Mucosa of descending colon (tissue), 3 donors: ENCODE measurements at regions not wholly inside any gene's neighbourhood (a gene's known extent, or its start where the extent isn't known, plus 50 kb on each side); places are given as distances from the start of the nearest gene placed in this dataset.

Source experiments
- ATAC-seq: fragments of 200-7000 bp; cut with Tn5 transposase; one replicate; pipeline ENCODE4 v1.9.1; 2020; ENCODE audit warnings: mild to moderate bottlenecking, moderate library complexity
- DNase-seq, 3 donors: peaks; one replicate each; pipeline ENCODE4 v3.0.0-alpha.2; 2020
- H3K36me3 ChIP-seq: fragments of 200-600 bp; one replicate; pipeline ENCODE4 v1.8.0; 2021; ENCODE audit warnings: low read depth, mild to moderate bottlenecking
- H3K4me1 ChIP-seq: fragments of 200-600 bp; one replicate; pipeline ENCODE4 v1.8.0; 2021; ENCODE audit warnings: low read depth, mild to moderate bottlenecking
- H3K4me3 ChIP-seq: fragments of 200-600 bp; one replicate; pipeline ENCODE4 v1.8.0; 2021; ENCODE audit warnings: mild to moderate bottlenecking
- H3K9me3 ChIP-seq: fragments of 200-600 bp; one replicate; pipeline ENCODE4 v1.8.0; 2021; ENCODE audit warnings: mild to moderate bottlenecking
- CTCF ChIP-seq: fragments of 200-600 bp; IDR thresholded peaks from one replicate; pipeline ENCODE4 v1.8.0; 2022; ENCODE audit warnings: antibody characterized with exemption, mild to moderate bottlenecking
- intact Hi-C, 2 donors: fragments of 100-400 bp; cut with DNase I in 1 of 2; cut with micrococcal nuclease in 1 of 2; formaldehyde crosslinking; loops; one replicate each; pipeline versions ENCODE4 v1.11.0 to v1.11.1; 2022; cut with DNase I, micrococcal nuclease
- donor health status: DM: no; HTN: no; CAD: no; lungs with moderate emphysema.
- donor health status: DM: no; HTN: no; CAD: no.
- donor health status: DM: no; HTN: yes; CAD: no.

- DNase-seq (no peak), ATAC-seq (no peak)
- H3K9me3 ChIP-seq: no peaks in the 10 kb centered on the region
- intact Hi-C loops: no loop called here
- no peak for TF ChIP-seq CTCF
- no peak overlapping the region for H3K4me3 ChIP-seq
- H3K4me1 ChIP-seq: no peaks in the 10 kb centered on the region
- no peaks in the 10 kb centered on the region for H3K36me3 ChIP-seq
Observed at GRCh38 chr3:76547674-76548073, 492.2 kb upstream of the ROBO2 start.

GRCh38 chr3:76550522-76551201 is 489.2 kb upstream of the ROBO2 start:
- no peaks in the 10 kb centered on the region for H3K4me1 ChIP-seq
- DNase-seq: peak in 1 of 3 donors; percentile 25
- no peak for TF ChIP-seq CTCF
- H3K36me3 ChIP-seq: no peaks in the 10 kb centered on the region
- ATAC-seq: no peak
- no peaks in the 10 kb centered on the region for H3K9me3 ChIP-seq
- intact Hi-C loops: no loop called here
- no peak overlapping the region for H3K4me3 ChIP-seq

- DNase-seq (no peak), ATAC-seq (no peak)
- Histone ChIP-seq H3K4me3 (no peak overlapping the region), H3K4me1 (no peaks in the 10 kb centered on the region), H3K36me3 (no peaks in the 10 kb centered on the region), H3K9me3 (no peaks in the 10 kb centered on the region)
- intact Hi-C loops: no loop called here
- no peak for TF ChIP-seq CTCF
Observed at GRCh38 chr3:76551739-76552138, 488.2 kb upstream of the ROBO2 start.

- no peak for TF ChIP-seq CTCF
- no peaks in the 10 kb centered on the region for H3K4me1 ChIP-seq
- ATAC-seq (no peak), DNase-seq (no peak)
- intact Hi-C loops: no loop called here
- H3K4me3 ChIP-seq: no peak overlapping the region
- H3K9me3 ChIP-seq: no peaks in the 10 kb centered on the region
- H3K36me3 ChIP-seq: no peaks in the 10 kb centered on the region
Observed at GRCh38 chr3:76552653-76553052, 487.2 kb upstream of the ROBO2 start.

GRCh38 chr3:76554707-76555106 is 485.2 kb upstream of the ROBO2 start:
- no peak for DNase-seq
- Histone ChIP-seq H3K36me3 (no peaks in the 10 kb centered on the region), H3K4me3 (no peak overlapping the region), H3K4me1 (no peaks in the 10 kb centered on the region), H3K9me3 (no peaks in the 10 kb centered on the region)
- intact Hi-C loops: no loop called here
- TF ChIP-seq CTCF: no peak
- ATAC-seq: no peak
